BJ (cell line): ENCODE measurements at regions not wholly inside any gene's neighbourhood (a gene's known extent, or its start where the extent isn't known, plus 50 kb on each side); places are given as distances from the start of the nearest gene placed in this dataset.

Experiments
- CTCF ChIA-PET: fragments of 350-600 bp; formaldehyde crosslinking; extraction: SDS; loops from one replicate; lab custom pipeline; 2021; ENCODE audit warnings: antibody characterized with exemption, inconsistent platforms; lab: Yijun Ruan, JAX
- POLR2A ChIA-PET: fragments of 300-600 bp; sonication (Branson Sonifier 250); formaldehyde crosslinking; extraction: SDS; loops from one replicate; lab custom pipeline; 2021; ENCODE audit warnings: antibody characterized with exemption; lab: Charles Lee
- DNase-seq: peaks from one replicate; pipeline ENCODE4 v3.0.0-alpha.2; 2011; ENCODE audit warnings: low read depth
- H3K27me3 ChIP-seq: 2 replicates; pipeline ENCODE4 v1.6.0; 2011; ENCODE audit warnings: low read length; ENCODE audit not compliant: control insufficient read depth, insufficient read depth
- H3K36me3 ChIP-seq: 2 replicates; pipeline ENCODE4 v1.5.1; 2011; ENCODE audit warnings: low read length; ENCODE audit not compliant: control insufficient read depth, insufficient read depth
- H3K4me3 ChIP-seq: 2 replicates; pipeline ENCODE4 v1.5.1; 2011; ENCODE audit warnings: low read depth, mild to moderate bottlenecking, control low read depth, low read length
- CTCF ChIP-seq: IDR thresholded peaks from 2 replicates; pipeline ENCODE4 v1.5.1; 2011; ENCODE audit warnings: low read depth, mild to moderate bottlenecking, control low read depth, inconsistent platforms, low read length, moderate library complexity; ENCODE audit not compliant: insufficient read depth

GRCh38 chr16:73231944-73232554, 184.1 kb upstream of the ZFHX3 start:
- H3K4me3 ChIP-seq: no peak overlapping the region
- no peak for DNase-seq
- H3K27me3 ChIP-seq: no peaks in the 10 kb centered on the region; the same call in 1 of the 2 replicates
- no peak for TF ChIP-seq CTCF
- POLR2A ChIA-PET: interaction anchor here (0.6 kb wide), 1 partner anchor 12 kb away, joined by 16 read pairs; no protein-coding TSS in a partner anchor
- H3K36me3 ChIP-seq: no peaks in the 10 kb centered on the region
- CTCF ChIA-PET: interaction anchor here (0.6 to 1.5 kb wide), 8 partner anchors 13 to 1107 kb away, joined by 3 read pairs; no protein-coding TSS in a partner anchor

- Histone ChIP-seq H3K36me3 (no peaks in the 10 kb centered on the region), H3K27me3 (no peaks in the 10 kb centered on the region; the same call in 1 of the 2 replicates), H3K4me3 (no peak overlapping the region)
- TF ChIP-seq CTCF: no peak
- ChIA-PET CTCF (interaction anchor here (0.8 to 1.5 kb wide), 2 partner anchors 15 to 399 kb away, joined by 3 read pairs; no protein-coding TSS in a partner anchor), POLR2A (no interaction called here)
- no peak for DNase-seq
These were observed 183.5 kb upstream of the ZFHX3 start for GRCh38 chr16:73231379-73231778.

- POLR2A ChIA-PET: no interaction called here
- Histone ChIP-seq H3K36me3 (no peaks in the 10 kb centered on the region), H3K27me3 (no peaks in the 10 kb centered on the region; the same call in 1 of the 2 replicates), H3K4me3 (no peak overlapping the region)
- no peak for DNase-seq
- no peak for TF ChIP-seq CTCF
- CTCF ChIA-PET: no interaction called here
These were observed 182.7 kb upstream of the ZFHX3 start for GRCh38 chr16:73230651-73231050.

- CTCF ChIA-PET: interaction anchor here (0.7 to 1.0 kb wide), 3 partner anchors 13 to 333 kb away, joined by 3 read pairs; no protein-coding TSS in a partner anchor
- POLR2A ChIA-PET: no interaction called here
- H3K36me3 ChIP-seq: no peaks in the 10 kb centered on the region
- H3K27me3 ChIP-seq: no peaks in the 10 kb centered on the region; the same call in 1 of the 2 replicates
- no peak for DNase-seq
- no peak overlapping the region for H3K4me3 ChIP-seq
- TF ChIP-seq CTCF: no peak
These were observed 180.7 kb upstream of the ZFHX3 start for GRCh38 chr16:73228649-73229048.

- H3K36me3 ChIP-seq: no peaks in the 10 kb centered on the region
- H3K27me3 ChIP-seq: no peaks in the 10 kb centered on the region
- ChIA-PET POLR2A (no interaction called here), CTCF (no interaction called here)
- TF ChIP-seq CTCF: no peak
- H3K4me3 ChIP-seq: no peak overlapping the region
- DNase-seq: no peak
These were observed 178.7 kb upstream of the ZFHX3 start for GRCh38 chr16:73226675-73227074.
